AG10803 (cell line): ENCODE measurements at regions not wholly inside any gene's neighbourhood (a gene's known extent, or its start where the extent isn't known, plus 50 kb on each side); places are given as distances from the start of the nearest gene placed in this dataset.
"Not testable (repeated sequence)": the region's sequence is repeated elsewhere in the genome, so short reads cannot be mapped to it uniquely, and the experiment has no call there.

Experiments used
- DNase-seq: peaks from one replicate; pipeline ENCODE4 v3.0.0; 2010; ENCODE audit warnings: low read depth
- H3K4me3 ChIP-seq: 2 replicates; pipeline ENCODE4 v1.5.1; 2011; ENCODE audit warnings: mild to moderate bottlenecking, low read length, control low read depth
- CTCF ChIP-seq: conservative IDR thresholded peaks from 2 replicates; pipeline ENCODE4 v1.5.1; 2011; ENCODE audit warnings: mild to moderate bottlenecking, low read length, control low read depth, inconsistent platforms

- DNase-seq: no peak
- H3K4me3 ChIP-seq: no peak overlapping the region
- TF ChIP-seq CTCF: no peak
These were observed 184.9 kb downstream of the MINAR1 start for GRCh38 chr15:79617071-79617470.

DNA sequence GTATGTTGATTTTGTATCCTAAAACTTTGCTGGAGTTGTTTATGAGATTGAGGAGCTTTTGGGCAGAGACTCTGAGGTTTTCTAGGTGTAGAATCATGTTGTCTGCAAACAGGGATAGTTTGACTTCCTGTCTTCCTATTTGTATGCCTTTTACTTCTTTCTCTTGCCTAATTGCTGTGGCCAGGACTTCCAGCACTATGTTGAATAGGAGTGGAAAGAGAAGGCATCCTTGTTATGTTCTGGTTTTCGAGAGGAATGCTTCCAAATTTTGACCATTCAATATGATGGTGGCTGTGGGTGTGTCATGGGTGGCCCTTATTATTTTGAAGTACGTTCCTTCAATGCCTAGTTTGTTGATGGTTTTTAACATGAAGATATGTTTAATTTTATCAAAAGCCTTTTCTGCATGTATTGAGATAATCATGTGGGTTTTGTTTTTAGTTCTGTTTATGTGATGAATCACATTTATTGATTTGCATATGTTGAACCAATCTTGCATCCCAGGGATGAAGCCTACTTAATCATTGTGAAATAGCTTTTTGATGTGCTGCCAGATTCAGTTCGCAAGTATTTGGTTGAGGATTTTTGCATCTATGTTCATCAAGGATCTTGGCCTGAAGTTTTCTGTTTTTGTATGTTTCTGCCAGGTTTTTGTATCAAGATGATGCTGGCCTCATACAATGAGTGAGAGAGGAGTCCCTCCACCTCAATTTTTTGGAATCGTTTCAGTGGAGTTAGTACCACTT, 188.1 kb downstream of the MINAR1 start:
- no peak overlapping the region for H3K4me3 ChIP-seq
- peak; percentile 69 for DNase-seq
- no peak for TF ChIP-seq CTCF

DNA sequence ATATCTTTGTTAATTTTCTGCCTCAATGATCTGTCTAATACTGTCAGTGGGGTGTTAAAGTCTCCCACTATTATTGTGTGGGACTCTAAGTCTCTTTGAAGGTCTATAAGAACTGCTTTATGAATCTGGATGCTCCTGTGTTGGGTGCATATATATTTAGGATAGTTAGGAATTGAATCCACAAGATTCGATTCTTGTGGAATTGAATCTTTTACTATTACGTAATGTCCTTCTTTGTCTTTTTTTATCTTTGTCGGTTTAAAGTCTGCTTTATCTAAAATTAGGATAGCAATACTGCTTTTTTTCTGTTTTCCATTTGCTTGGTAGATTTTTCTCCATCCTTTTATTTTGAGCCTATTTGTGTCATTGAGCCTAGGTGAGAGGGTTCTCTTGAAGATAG, 189.7 kb downstream of the MINAR1 start:
- not testable (repeated sequence) for H3K4me3 ChIP-seq, DNase-seq

GRCh38 chr15:79623488-79623887, 191.4 kb downstream of the MINAR1 start:
- no peak for TF ChIP-seq CTCF
- no peak overlapping the region for H3K4me3 ChIP-seq
- no peak for DNase-seq

DNA sequence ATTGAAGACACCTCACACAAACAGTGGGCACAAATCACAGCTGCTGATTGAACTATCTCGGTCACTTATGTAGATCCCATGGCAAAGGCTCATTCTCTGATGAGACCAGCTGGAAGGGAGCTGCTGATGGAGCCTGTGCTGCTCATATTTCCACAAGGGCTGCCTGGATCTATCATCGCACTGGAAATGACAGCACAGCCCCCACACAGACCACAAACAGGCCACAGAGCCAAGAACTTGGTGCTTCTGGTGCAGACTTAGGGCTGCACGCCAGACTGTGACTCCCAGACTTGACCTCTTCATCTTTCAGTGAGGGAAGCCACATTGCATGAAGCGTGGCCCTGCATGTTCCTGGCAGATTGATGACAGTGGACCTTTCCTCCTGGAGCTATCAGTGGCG, 197.6 kb downstream of the MINAR1 start:
- DNase-seq: peak; percentile 82
- TF ChIP-seq CTCF: no peak

GRCh38 chr15:79632457-79632856, 200.3 kb downstream of the MINAR1 start:
- H3K4me3 ChIP-seq: no peak overlapping the region
- TF ChIP-seq CTCF: no peak
- DNase-seq: no peak

More for the DNA sequence above, 197.6 kb downstream of the MINAR1 start:
- H3K4me3 ChIP-seq: no peak overlapping the region

GRCh38 chr15:79635149-79635771, 203.1 kb downstream of the MINAR1 start:
- DNase-seq: no peak
- TF ChIP-seq CTCF: no peak
- H3K4me3 ChIP-seq: no peak overlapping the region
